Activated T-cell treated with anti-CD3 and anti-CD28 coated beads, Interleukin-2, amount 50 U/mL, for 24 hours (primary cell): ENCODE measurements at regions not wholly inside any gene's neighbourhood (a gene's known extent, or its start where the extent isn't known, plus 50 kb on each side); places are given as distances from the start of the nearest gene placed in this dataset.
"Not testable (repeated sequence)": the region's sequence is repeated elsewhere in the genome, so short reads cannot be mapped to it uniquely, and the experiment has no call there.

ENCODE experiments used
- DNase-seq: peaks from one replicate; pipeline ENCODE4 v3.0.0-alpha.2; 2020
- H3K27ac Mint-ChIP-seq: 2 replicates; pipeline ENCODE4 v1.8.0; 2020; ENCODE audit warnings: mild to moderate bottlenecking, mixed read lengths
- H3K27me3 Mint-ChIP-seq: 2 replicates; pipeline ENCODE4 v1.8.0; 2020; ENCODE audit warnings: mixed read lengths
- H3K36me3 Mint-ChIP-seq: 2 replicates; pipeline ENCODE4 v1.8.0; 2020; ENCODE audit warnings: low read depth, mixed read lengths
- H3K4me1 Mint-ChIP-seq: 2 replicates; pipeline ENCODE4 v1.8.0; 2020; ENCODE audit warnings: low read depth, mixed read lengths
- H3K4me3 Mint-ChIP-seq: 2 replicates; pipeline ENCODE4 v1.8.0; 2020; ENCODE audit warnings: mild to moderate bottlenecking, moderate library complexity, mixed read lengths
- H3K9me3 Mint-ChIP-seq: 2 replicates; pipeline ENCODE4 v1.8.0; 2020; ENCODE audit warnings: mixed read lengths

DNA sequence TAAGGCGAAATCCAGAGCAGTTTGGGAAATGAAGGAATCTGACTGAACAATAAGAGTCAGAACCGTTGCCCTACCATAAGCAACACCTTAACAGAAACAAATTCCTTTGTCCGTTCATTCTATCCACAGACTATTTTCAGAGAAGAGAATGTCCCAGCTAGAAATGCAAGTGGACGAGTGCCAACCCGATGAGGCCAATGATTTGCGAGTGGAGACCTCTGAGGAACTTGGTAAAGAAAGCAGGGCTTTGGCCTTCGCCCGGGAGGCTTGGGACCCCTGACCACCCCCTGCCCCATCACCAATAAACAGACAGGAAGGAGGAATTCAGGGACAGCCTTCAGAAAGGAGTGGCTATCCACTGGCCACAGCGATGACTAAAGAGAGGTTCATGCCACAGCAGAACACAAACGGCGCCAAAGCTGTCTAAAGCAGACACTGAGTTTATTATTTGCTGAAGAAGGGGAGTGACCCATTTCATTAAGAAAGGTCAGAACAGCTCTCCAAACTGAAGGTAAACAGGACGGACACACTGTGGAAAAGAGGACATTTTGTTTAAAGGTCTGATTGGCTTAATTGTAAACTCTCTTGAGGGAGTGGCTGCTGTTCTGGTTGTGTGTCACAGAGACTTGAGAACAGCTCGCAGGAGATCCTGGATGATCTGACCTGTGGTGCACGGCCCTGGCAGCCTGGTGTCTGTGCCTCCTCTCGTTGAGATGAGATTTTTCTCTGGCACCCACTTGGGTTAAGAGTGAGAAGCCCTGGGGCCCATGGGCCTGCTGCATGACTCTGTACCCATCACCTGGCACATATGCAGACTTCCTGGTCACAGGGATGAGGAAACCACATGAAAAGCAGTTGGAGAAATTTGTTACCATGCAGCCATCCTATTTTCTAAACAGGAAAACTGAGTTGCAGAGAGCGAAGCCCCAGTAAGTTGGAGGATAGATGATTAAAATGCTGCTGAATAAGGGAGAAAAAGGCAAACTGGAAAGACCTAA, 142.0 kb upstream of the PZP start:
- H3K4me3 Mint-ChIP-seq: no peak overlapping the region
- H3K9me3 Mint-ChIP-seq: peaks cover 20% of the 10 kb centered on the region

DNA sequence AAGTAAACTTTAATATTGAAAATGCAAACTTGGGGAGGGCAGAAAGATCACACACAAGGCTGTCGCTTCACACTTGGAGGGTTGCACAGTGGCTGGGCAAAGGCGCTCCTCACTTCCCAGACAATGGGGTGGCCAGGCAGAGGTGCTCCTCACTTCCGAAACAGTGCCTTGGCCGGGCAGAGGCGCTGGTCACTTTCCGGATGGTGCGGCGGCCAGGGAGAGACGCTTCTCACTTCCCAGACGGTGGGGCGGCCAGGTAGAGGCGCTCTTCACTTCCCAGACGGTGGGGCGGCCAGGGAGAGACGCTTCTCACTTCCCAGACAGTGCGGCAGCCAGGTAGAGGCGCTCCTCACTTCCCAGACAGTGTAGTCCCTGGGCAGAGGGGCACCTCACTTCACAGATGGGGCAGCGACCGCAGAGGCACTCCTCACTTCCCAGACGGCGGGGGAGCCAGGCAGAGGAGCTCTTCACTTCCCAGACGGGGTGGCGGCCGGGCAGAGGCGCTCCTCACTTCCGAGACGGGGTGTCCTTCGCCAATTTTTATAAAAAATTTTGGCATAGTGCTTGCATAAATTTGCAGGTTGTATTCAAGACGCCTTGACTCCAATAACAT, 140.8 kb upstream of the PZP start:
- Mint-ChIP-seq H3K9me3 (peaks cover 11% of the 10 kb centered on the region), H3K4me1 (peaks cover 22% of the 10 kb centered on the region), H3K4me3 (no peak overlapping the region), H3K27ac (no peak overlapping the region), H3K36me3 (no peaks in the 10 kb centered on the region), H3K27me3 (no peaks in the 10 kb centered on the region)
- DNase-seq: no peak

More for the DNA sequence above, 142.0 kb upstream of the PZP start:
- no peak overlapping the region for H3K27ac Mint-ChIP-seq
- H3K36me3 Mint-ChIP-seq: peaks cover 7% of the 10 kb centered on the region
- peaks cover 22% of the 10 kb centered on the region for H3K4me1 Mint-ChIP-seq
- no peaks in the 10 kb centered on the region for H3K27me3 Mint-ChIP-seq
- DNase-seq: no peak

DNA sequence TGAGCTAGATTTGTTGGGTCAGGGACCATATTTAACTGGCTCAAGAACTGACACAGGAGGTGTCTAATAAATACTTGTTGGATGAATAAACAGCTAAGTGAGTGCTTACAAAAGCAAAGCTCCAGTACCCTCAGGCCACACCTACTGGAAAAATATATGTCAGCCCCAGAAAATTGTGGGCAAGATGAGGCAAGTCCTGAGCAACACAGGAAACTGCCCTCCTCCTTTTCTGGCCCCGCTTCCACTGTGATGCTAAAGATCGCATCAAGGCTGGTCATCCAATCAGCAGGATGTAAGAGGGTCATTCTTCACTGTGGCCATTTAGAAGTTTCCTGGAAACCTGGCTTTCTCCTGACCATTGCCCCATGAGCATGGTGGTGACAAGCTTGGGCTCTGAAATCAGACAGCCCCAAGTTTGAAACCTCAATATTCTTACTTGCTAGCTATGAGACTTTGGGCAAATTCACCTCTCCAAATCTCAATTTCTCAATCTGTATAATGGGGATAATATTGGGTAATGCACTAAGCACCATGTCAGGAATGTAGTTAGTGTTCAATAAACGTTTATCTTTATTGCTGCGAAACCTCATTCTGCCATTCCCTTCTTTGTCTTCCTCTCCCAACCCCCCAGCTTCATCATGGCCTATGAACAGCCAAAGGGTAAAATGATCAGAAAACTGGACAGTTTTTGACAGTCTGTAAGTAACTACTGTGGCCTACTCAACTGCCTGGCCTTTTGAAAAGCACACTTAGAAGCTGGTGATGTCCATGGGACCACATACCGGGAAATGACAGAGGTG, 139.3 kb upstream of the PZP start:
- H3K9me3 Mint-ChIP-seq: peaks cover 3% of the 10 kb centered on the region
- no peak overlapping the region for H3K27ac Mint-ChIP-seq
- H3K36me3 Mint-ChIP-seq: no peaks in the 10 kb centered on the region
- no peaks in the 10 kb centered on the region for H3K27me3 Mint-ChIP-seq
- no peak overlapping the region for H3K4me3 Mint-ChIP-seq
- no peak for DNase-seq
- peaks cover 22% of the 10 kb centered on the region for H3K4me1 Mint-ChIP-seq

DNA sequence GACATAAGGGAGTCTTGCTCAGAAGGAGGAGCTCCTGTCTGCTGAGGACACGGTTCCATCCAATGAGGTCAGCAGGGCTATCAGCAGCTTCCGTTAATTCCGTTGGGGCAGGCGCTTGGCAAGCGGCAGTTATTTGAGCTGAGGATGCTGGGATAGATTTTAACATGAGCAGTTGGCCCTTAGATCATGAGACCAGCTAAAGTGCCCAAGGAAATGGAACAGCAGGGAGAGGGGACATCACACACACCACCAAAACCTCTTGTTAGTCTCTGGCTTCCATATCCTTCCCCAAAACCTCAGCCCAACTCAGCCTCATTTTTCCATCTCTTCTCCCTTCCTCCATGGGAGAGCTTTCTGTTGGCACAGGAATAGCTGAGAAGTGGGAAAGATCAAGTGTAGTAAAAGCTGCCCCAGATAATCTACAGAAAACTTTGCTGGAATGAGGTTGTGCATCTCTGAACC, 138.7 kb upstream of the PZP start:
- peaks cover 27% of the 10 kb centered on the region for H3K4me1 Mint-ChIP-seq
- no peak overlapping the region for H3K27ac Mint-ChIP-seq
- H3K27me3 Mint-ChIP-seq: no peaks in the 10 kb centered on the region
- no peaks in the 10 kb centered on the region for H3K36me3 Mint-ChIP-seq
- DNase-seq: no peak
- H3K9me3 Mint-ChIP-seq: no peaks in the 10 kb centered on the region
- no peak overlapping the region for H3K4me3 Mint-ChIP-seq

DNA sequence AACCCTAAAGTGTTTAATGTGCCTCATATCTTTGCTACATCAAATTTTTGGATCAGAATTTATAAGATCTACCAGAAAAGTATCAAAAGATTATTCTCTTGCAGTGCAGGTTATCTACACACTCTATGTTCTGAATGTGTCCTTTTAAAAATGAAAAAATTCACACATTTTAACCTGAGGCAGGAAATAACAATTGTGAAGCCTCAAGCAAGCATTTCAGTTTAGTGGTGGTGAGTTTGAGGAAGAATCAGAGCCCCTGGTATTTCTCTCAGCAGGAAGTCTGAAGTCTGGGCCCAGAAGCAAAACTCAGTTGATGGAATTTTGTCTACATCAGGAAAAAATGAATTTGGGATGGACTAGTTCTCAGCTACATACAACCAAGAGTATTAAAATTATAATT, 137.0 kb upstream of the PZP start:
- Mint-ChIP-seq H3K9me3 (no peaks in the 10 kb centered on the region), H3K27me3 (no peaks in the 10 kb centered on the region), H3K36me3 (no peaks in the 10 kb centered on the region), H3K27ac (no peak overlapping the region), H3K4me3 (no peak overlapping the region), H3K4me1 (peaks cover 28% of the 10 kb centered on the region)
- no peak for DNase-seq

DNA sequence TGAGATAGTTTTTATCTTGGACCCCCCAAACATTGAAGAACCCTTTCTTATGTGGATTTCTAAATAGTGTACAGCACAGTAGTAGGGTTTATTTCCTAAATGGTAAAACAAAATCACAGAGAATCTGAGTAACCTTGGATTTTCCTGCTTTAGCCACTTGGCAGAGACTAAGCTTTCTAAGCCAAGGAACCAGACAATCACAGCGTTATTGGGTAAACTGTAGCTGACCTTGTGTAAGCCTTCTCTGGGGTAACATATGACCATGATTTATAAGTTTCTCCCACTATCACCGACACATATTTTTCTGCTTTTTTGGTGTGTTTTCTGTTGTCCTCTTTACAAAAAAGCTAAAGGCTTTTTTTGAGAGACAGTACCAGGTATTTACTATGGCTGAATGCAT, 136.3 kb upstream of the PZP start:
- Mint-ChIP-seq H3K27me3 (no peaks in the 10 kb centered on the region), H3K4me1 (peaks cover 27% of the 10 kb centered on the region), H3K27ac (no peak overlapping the region), H3K4me3 (no peak overlapping the region), H3K36me3 (no peaks in the 10 kb centered on the region), H3K9me3 (no peaks in the 10 kb centered on the region)
- DNase-seq: no peak

DNA sequence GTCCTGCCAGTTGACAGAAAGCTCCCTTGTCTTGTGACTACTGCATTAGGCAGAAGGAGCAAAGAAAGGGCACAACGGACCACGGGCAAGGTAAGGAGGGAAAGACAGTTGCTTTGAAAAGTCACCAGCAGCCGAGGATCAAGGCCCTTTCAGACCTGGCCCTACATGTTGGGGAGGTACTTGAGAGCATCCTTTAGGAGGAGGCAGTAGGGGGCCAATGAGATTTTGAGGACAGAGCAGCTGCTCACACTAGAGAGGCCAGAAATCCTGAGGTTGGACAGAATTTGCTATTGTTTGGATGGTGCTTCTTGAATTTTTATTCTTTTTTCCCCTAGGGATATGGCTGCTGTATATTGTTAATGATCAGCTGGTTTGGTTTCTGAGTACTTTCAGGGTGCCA, 135.5 kb upstream of the PZP start:
- no peak overlapping the region for H3K27ac Mint-ChIP-seq
- DNase-seq: no peak
- no peaks in the 10 kb centered on the region for H3K9me3 Mint-ChIP-seq
- no peaks in the 10 kb centered on the region for H3K36me3 Mint-ChIP-seq
- peaks cover 27% of the 10 kb centered on the region for H3K4me1 Mint-ChIP-seq
- H3K4me3 Mint-ChIP-seq: no peak overlapping the region
- H3K27me3 Mint-ChIP-seq: no peaks in the 10 kb centered on the region

DNA sequence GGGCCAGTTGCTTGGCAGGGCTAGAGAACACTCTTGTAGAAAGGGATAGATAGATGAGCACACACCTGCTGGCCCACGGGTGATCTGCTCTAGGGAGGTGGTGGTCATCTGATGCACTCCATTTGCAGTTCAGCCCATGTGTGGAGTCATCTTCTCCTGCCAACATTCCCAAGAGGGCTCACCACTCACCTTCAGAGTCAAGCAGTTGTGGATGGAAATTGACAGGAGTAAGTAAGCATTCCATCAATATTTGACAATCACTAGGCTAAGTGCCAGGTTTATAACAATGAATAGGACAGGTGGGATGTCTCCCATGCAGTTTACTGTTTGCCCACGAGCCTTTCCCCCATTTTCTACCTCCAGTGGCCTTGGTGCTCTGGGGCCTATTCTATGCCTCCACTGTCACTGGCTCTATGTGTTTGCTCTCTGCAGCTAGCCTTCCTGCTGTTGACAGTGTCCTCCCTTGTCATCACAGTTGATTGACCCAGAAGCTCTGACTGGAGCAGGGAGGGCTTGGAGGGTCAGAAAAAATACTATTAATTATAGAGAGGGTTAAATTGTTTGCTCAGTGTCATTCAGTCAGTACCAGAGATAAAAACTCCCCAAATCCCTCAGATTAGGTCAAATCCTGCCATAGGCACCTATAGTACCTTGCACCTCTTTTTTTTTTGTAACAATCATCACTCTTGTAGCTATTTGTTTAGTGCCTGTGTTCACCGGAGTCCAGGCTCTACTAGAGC, 134.6 kb upstream of the PZP start:
- no peak overlapping the region for H3K27ac Mint-ChIP-seq
- H3K4me3 Mint-ChIP-seq: no peak overlapping the region
- no peak for DNase-seq
- H3K27me3 Mint-ChIP-seq: no peaks in the 10 kb centered on the region
- H3K9me3 Mint-ChIP-seq: no peaks in the 10 kb centered on the region
- H3K4me1 Mint-ChIP-seq: peaks cover 27% of the 10 kb centered on the region
- no peaks in the 10 kb centered on the region for H3K36me3 Mint-ChIP-seq

DNA sequence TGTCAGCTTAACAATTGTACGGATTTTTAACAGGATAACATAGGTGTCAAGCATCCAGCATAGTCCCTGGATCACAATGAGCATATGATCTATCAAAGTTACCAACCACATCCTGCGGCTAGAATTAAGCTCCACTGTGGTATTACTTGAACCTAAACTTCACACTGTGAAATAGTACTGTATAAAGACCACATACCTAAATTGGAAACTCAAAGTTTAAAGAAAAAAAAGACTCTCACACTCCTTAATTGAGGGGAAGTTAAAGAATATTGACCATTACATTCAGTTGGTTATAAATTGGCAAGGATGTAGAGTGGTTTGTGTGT, 133.0 kb upstream of the PZP start:
- peaks cover 7% of the 10 kb centered on the region for H3K9me3 Mint-ChIP-seq
- peaks cover 20% of the 10 kb centered on the region for H3K4me1 Mint-ChIP-seq
- DNase-seq: no peak
- H3K27ac Mint-ChIP-seq: no peak overlapping the region
- H3K36me3 Mint-ChIP-seq: no peaks in the 10 kb centered on the region
- no peaks in the 10 kb centered on the region for H3K27me3 Mint-ChIP-seq
- no peak overlapping the region for H3K4me3 Mint-ChIP-seq

DNA sequence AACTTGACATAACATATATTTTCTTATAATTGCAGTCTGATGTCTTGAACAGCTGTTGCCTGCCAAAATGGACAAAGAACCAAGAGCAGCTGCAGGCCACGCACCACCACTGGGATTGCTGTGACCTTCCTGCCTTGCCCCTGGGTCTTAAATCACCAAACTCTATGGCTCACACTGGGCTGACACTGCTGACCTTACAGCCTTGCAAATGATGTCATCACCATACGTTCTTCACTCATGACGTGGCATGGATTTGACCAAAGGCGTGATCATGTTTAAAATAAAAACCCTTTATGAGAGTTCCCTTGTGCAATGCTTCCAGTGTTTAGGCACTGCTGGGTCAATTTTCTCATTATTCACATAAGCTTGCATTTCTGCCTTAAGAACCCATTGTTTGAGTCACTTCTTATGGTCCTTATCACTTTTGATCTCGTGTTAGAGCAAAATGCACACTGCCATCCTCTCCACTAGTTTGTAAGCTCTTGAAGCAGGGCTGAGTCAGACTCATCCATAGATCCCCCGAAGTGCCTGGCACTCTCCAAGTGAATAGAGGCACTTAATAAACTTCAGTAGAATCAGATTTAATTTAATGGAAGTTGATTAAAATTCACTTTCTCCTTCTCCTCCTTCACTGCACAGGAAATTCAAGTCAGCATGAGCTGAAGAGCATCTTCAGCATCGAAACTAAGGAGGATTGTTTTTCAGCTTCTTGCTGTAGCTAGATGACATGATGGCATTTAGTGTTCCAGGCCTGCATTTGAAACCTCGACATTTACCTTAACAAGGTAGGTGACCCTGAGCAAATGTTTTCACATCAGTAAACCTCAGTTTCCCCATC, 132.4 kb upstream of the PZP start:
- Mint-ChIP-seq H3K27ac (no peak overlapping the region), H3K4me1 (peaks cover 17% of the 10 kb centered on the region), H3K9me3 (peaks cover 9% of the 10 kb centered on the region), H3K4me3 (no peak overlapping the region), H3K27me3 (no peaks in the 10 kb centered on the region), H3K36me3 (no peaks in the 10 kb centered on the region)
- DNase-seq: no peak

DNA sequence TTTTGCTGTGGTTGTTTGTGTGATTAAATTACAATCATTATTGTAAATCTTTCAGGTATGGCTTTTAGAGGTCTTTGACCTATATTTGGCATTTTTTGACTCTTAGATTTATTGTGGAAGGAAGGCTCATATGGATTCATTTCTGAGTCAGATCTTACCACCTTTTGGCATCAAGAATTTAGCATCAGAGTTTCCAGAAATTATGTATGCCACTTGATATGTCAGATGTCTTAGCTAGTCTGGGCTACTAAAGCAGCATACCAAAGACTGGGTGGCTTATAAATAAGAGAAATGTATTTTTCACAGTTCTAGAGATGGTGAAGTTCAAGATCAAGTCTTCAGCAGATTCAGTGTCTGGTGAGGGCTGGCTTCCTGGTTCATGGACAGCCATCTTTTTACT, 129.5 kb upstream of the PZP start:
- Mint-ChIP-seq H3K9me3 (peaks cover 9% of the 10 kb centered on the region), H3K36me3 (no peaks in the 10 kb centered on the region), H3K27ac (no peak overlapping the region), H3K4me3 (no peak overlapping the region), H3K4me1 (peaks cover 14% of the 10 kb centered on the region), H3K27me3 (no peaks in the 10 kb centered on the region)
- DNase-seq: no peak

DNA sequence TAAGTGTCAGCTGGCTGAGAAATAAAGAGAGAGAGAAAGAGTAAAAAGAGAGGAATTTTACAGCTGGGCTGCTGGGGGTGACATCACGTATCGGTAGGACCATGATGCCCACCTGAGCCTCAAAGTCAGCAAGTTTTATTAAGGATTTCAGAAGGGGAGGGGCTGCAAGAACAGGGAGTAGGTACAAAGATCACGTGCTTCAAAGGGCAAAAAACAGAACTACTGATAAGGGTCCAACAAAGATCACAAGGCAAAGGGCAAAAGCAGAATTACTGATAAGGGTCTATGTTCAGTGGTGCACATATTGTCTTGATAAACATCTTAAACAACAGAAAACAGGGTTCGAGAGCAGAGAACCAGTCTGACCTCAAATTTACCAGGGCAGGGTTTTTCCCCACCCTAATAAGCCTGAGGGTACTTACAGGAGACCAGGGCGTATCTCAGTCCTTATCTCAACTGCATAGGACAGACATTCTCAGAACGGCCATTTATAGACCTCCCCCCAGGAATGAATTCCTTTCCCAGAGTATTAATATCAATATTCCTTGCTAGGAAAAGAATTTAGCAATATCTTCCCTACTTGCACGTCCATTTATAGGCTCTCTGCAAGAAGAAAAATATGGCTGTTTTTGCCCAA, 128.3 kb upstream of the PZP start:
- H3K4me3 Mint-ChIP-seq, H3K9me3 Mint-ChIP-seq, H3K27ac Mint-ChIP-seq, H3K4me1 Mint-ChIP-seq, DNase-seq, H3K36me3 Mint-ChIP-seq, H3K27me3 Mint-ChIP-seq: not testable (repeated sequence)

DNA sequence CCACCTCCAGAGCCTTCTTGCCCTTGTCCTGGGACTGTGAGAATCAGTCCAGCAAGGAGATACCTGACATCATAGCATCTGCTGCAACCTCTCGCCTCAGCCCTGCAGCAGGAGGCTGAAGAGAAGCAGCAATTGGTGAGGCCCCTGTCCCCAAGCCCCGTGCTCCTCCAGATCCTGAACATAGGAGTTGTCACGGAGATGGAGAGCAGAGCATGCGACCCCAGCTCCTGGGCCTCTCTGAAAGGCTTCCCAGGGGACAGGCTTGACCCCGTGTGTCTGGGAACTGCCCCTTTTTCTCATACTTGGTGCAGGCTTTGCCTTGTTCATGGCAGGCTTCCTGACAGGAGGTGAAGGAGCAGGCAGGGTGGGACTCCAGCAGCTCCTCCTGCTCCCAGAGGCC, 127.7 kb upstream of the PZP start:
- Mint-ChIP-seq H3K27me3 (no peaks in the 10 kb centered on the region), H3K27ac (no peak overlapping the region), H3K36me3 (no peaks in the 10 kb centered on the region), H3K4me1 (peaks cover 6% of the 10 kb centered on the region), H3K9me3 (peaks cover 9% of the 10 kb centered on the region), H3K4me3 (no peak overlapping the region)
- no peak for DNase-seq
